Kidney tubule cell (primary cell): ENCODE measurements at regions not wholly inside any gene's neighbourhood (a gene's known extent, or its start where the extent isn't known, plus 50 kb on each side); places are given as distances from the start of the nearest gene placed in this dataset.

ENCODE experiments used
- DNase-seq: peaks from one replicate; pipeline ENCODE4 v3.0.0-alpha.2; 2018; ENCODE audit warnings: low spot score

GRCh38 chr5:166505067-166505466 lies 1786.4 kb upstream of the WWC1 start:
- DNase-seq: no peak

- no peak for DNase-seq
These were observed 1785.9 kb upstream of the WWC1 start for GRCh38 chr5:166505544-166505943.

GRCh38 chr5:166507810-166508425 lies 1783.5 kb upstream of the WWC1 start:
- no peak for DNase-seq

GRCh38 chr5:166509085-166509484 lies 1782.4 kb upstream of the WWC1 start:
- DNase-seq: peak; percentile 20

GRCh38 chr5:166517976-166518375 lies 1773.5 kb upstream of the WWC1 start:
- DNase-seq: no peak

- DNase-seq: no peak
These were observed 1768.2 kb upstream of the WWC1 start for GRCh38 chr5:166523206-166523605.

- no peak for DNase-seq
These were observed 1762.2 kb upstream of the WWC1 start for GRCh38 chr5:166529200-166529599.

- no peak for DNase-seq
These were observed 1758.8 kb upstream of the WWC1 start for GRCh38 chr5:166532456-166533220.

GRCh38 chr5:166535641-166536040 lies 1755.8 kb upstream of the WWC1 start:
- DNase-seq: no peak

- DNase-seq: no peak
These were observed 1751.3 kb upstream of the WWC1 start for GRCh38 chr5:166540156-166540555.

GRCh38 chr5:166551384-166551783 lies 1740.1 kb upstream of the WWC1 start:
- no peak for DNase-seq

GRCh38 chr5:166553778-166554177 lies 1737.7 kb upstream of the WWC1 start:
- DNase-seq: no peak

- no peak for DNase-seq
These were observed 1729.7 kb upstream of the WWC1 start for GRCh38 chr5:166561759-166562158.

GRCh38 chr5:166562246-166562645 lies 1729.2 kb upstream of the WWC1 start:
- no peak for DNase-seq

- no peak for DNase-seq
These were observed 1724.7 kb upstream of the WWC1 start for GRCh38 chr5:166566725-166567124.

- no peak for DNase-seq
These were observed 1720.6 kb upstream of the WWC1 start for GRCh38 chr5:166570865-166571264.

GRCh38 chr5:166571668-166572067 lies 1719.8 kb upstream of the WWC1 start:
- DNase-seq: no peak

GRCh38 chr5:166576323-166576722 lies 1715.1 kb upstream of the WWC1 start:
- no peak for DNase-seq

GRCh38 chr5:166581826-166582225 lies 1709.6 kb upstream of the WWC1 start:
- peak; percentile 39 for DNase-seq

- no peak for DNase-seq
These were observed 1709.0 kb upstream of the WWC1 start for GRCh38 chr5:166582416-166582815.

GRCh38 chr5:166594567-166594966 lies 1696.9 kb upstream of the WWC1 start:
- no peak for DNase-seq

GRCh38 chr5:166595274-166595951 lies 1696.0 kb upstream of the WWC1 start:
- DNase-seq: no peak

- DNase-seq: no peak
These were observed 1695.4 kb upstream of the WWC1 start for GRCh38 chr5:166596043-166596442.
